GM19043 (cell line): ENCODE measurements at regions not wholly inside any gene's neighbourhood (a gene's known extent, or its start where the extent isn't known, plus 50 kb on each side); places are given as distances from the start of the nearest gene placed in this dataset.

Source experiments
- ATAC-seq: cut with Tn5 transposase; IDR thresholded peaks from one replicate; pipeline ENCODE4 v1.9.1; 2021; ENCODE audit warnings: low read depth; ENCODE audit not compliant: unreplicated experiment

DNA sequence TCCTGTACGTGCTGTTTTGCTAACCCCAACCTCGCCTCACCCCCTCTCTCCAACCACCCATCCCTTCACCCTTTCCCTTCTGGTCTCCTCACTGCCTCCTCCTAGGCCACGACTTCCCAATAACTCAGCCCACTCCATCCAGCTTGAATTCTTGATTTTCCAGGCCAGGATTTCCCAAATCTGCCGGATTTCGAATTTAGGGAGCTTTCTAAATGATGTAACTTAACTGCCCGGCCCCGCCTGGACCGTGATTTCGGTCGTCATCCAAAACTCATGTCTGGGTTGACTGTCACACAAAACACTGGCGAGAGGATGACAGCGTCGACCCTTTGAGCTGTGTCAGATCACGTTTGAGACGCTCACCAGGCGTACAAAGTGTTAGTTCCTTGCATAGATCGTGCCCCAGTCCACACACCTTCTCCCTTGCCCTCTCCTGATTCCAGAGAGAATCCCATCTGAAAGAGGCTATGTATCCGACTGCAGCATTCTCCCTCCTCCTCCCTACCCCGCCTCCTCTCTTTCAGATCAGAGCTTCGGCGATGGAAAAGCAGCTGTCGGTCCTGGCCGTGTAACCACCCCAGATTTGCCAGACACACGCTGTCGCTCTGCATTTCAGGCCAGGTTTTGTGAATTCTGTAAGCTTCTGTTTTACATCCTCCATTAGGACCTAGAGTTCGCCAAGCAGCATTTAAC is 168.2 kb downstream of the GPX5 start:
- no peak for ATAC-seq

DNA sequence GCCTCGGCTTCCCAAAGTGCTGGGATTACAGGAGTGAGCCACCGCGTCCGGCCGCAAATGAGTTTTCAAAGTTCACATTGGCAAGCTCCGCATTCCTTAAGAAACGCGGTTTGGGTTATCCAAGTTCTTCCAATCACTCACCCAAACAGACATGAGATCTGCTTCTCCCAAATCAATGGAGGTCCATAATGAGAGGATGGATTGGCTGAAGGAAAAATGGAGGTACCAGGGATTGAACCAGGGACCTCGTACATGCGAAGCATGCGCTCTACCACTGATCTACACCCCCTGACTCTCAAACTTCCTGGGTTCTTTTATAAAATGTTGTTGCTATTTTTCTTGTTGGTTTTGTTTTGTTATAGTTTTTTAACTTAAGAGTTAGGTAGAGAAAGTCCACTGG is 170.0 kb downstream of the GPX5 start:
- no peak for ATAC-seq

DNA sequence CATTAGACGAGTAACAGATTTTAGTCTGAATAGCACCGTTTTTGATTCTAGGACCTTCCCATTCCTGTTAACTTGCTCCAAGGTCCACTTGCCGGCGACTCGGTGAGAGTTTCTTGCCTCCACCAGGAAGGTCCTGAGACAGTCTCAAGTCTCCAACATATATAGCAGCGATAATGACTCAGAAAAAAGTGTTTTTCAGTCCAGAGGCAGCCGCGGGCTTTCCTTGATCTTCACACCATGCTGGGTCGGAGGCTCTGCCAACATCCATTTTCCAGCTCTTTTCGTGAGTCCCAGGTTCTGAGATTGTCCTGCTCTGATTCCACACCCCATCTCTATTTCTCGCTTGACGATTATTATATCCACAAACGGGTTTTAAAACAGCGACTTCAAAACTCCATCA is 170.5 kb downstream of the GPX5 start:
- ATAC-seq, result no peak

DNA sequence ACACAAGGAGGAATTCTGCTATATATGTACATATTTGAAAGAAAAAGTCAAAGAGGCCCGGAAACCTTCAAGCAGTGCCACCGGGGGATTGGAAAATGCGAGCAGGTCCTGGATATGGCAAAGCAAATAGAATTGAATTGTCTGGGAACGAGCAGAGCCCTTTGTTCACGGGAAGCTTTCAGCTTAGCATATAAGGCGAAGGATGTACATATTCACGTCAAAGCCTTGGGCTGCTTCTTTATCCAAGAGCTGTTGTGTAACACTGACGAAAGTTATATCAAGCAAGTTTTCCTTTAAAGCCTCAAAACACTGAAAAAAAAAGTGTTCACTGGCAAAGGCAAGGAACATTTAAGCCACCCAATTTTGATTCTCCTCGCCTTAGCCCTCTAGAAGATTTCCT is 171.0 kb downstream of the GPX5 start:
- no peak for ATAC-seq

DNA sequence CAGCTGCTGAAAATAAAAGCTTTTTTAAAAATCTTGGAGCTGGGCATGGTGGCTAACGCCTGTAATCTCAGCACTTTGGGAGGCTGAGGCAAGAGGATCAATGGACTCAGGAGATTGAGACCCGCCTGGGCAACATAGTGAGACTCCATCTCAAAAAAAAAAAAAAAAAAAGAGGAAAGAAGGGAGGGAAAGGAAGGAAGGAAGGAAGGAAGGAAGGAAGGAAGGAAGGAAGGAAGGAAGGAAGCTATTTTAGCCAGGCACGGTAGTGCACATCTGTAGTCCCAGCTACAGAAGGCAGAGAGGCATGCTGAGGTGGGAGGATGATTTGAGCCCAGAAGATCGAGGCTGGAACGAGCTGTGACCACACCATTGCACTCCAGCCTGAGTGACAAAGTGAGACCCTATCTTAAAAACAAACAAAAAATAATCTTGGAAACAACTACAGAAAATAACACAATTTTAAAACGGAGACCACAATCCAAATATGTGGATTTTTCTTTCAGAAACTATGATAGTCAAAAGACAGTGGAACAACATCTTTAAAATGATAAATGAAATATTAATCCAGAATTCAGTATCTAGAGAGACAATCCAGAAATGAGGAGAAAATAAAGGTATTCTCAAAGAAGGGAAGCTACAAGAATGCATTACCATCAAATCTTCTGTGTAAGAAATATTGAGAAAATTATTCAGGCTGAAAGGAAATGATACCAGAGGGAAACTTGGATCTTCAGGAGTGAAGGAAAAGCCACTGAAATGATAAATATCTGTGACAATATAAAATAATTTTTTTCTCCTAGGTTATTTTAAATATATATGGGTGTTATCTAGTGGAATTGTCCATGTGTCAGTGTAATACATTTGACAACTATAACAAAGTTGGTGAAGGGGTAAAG is 182.0 kb downstream of the GPX5 start:
- ATAC-seq, result no peak

DNA sequence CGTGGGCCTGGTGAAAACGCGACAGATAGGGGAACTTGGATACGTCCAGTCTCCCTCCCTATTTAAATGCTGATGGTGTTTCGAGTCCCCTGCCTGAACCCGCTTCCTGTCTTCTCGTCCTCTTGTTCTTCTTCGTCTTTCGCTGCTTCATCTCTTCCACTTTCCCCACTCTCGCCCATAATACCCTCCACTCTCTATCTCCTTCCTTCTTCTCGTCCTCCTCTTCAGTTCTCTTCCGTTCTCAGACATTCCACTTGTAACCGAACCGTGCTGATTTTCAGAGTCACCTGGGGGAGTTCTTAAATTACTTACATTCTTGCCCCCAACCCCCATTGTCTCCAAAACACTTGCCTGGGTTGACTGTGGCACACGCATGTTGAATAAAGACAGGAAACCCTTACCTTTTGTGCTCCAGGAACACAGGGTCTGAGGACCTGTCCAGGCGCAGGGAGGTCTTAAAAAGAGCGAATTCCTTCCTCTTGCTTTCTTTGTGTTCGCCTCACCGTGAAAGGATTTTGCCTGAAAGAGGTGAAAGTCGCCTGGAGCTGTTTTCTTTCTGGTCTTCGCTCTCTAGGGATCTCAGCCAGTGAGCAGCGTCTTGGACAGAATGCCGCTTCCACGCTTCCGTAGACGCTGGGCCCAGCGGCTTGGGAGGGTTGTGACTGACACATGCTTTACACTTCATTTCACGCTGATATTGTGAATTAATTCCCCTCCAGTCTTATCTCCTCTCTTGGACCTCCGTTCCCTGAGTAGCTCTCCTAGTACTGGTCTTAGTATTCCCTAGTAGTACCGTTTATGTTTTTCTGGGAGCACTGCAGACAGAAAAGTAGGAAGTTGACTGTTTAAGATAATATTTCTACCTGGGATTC is 184.0 kb downstream of the GPX5 start:
- ATAC-seq, result no peak

DNA sequence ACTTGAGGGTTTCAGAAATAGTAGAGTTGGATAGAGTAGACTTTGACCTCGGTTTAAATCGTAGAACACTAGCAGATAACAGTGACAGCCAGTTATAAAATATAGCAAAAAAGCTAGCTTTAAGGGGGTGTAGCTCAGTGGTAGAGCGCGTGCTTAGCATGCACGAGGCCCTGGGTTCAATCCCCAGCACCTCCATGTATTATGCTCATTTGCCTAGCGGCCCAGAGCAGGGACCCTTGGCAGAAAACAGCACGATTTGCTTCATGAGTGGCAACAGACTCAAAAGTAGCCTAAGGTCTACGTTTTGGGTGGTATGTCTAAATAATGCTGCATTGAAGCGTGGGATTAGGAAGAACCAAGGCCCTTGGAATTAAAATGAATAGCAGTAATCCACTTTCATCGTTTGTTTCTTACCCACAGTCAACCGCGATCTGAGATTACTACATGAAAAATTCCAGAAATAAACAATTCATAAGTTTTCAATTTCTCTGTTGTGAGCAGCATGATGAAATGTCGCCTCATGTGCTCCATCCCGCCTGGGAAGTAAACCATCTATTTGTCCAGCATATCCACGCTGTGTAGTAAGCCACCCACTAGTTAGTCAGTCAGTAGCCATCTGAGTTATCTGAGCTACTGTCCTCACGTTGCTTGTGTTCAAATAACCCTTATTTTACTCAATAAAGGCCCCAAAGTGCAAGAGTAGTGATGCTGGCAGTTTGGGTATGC is 184.9 kb downstream of the GPX5 start:
- ATAC-seq, result no peak

DNA sequence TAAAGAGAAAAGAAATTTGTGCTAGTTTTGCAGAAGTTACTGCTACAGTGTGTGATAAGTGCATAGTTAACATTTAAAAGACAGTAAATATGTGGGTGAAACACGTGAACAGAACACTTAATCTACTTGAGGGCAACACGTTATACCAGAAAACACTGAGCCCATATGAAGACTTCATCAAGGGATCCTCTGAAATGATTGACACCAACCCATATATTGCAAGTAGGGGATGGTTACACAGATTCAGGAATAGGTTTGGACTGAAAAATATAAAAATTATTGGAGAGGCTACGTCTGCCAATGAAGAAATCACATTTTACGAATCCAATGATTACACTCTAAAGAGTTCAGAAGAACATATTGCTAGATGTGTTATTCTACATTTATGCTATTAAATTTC is 185.6 kb downstream of the GPX5 start:
- ATAC-seq, result no peak

DNA sequence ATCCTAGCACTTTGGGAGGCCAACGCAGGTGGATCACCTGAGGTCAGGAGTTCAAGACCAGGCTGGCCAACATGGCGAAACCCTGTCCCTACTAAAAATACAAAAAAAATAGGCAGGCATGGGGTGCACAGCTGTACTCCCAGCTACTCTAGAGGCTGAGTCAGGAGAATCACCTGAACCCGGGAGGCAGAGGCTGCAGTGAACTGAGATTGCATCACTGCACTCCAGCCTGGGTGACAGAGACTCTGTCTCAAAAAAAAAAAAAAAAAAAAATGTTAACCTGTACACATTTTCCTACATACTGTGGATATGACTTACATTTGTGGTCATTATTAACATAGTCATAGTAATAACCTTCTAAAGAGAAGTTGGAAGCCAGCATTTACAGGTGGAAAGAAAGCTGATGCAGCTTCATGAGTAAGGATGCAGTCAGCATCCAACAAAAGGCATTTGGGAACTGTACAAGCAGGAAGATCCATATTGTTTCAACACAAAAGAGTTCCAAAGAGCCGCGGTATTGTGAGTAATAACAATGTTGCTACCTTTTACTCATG is 186.2 kb downstream of the GPX5 start:
- no peak for ATAC-seq

DNA sequence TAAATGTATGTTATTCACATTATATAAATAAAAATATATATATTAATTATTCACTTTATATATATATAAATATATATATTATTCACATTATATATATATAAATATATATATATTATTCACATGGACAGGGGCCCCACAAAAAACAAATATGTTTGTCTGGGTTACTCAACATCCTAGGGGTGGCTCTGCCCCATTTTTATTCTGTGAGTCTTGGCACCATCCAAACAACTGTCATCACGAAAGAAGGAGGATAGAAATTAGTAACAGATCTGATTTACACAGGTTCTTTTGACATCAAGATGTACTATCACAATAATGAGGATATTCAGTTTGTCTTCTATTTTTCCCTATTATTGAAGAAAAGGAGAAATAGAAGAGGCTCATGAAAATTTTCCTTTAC is 187.3 kb downstream of the GPX5 start:
- ATAC-seq, result no peak

DNA sequence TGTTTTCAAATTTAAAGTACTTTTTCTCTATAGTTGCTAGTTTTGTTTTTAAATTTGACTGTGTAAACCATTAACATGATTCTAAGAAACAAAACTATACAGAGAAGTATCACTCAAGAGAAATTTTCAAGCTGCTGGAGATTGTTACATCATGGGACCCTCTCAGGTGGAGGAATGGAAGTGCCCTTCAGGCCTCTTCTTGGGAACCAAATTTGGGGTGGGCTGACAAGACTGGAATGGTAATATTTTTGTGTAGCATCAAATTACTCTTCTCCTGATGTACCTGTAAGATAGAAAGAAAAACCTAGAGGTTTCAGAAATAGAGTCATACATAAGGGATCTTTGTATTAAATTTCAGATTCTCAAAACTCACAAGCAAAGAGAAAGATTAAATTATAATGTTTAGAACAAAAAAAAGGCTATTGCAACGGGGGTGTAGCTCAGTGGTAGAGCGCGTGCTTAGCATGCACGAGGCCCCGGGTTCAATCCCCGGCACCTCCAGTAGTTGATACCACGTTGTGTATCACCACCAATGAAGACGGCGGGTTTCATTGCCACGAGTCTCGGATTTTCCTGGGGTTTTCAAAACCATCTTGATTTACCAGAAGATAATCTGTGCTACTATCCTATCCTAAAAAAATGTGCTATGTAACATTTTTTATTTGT is 193.7 kb downstream of the GPX5 start:
- no peak for ATAC-seq

DNA sequence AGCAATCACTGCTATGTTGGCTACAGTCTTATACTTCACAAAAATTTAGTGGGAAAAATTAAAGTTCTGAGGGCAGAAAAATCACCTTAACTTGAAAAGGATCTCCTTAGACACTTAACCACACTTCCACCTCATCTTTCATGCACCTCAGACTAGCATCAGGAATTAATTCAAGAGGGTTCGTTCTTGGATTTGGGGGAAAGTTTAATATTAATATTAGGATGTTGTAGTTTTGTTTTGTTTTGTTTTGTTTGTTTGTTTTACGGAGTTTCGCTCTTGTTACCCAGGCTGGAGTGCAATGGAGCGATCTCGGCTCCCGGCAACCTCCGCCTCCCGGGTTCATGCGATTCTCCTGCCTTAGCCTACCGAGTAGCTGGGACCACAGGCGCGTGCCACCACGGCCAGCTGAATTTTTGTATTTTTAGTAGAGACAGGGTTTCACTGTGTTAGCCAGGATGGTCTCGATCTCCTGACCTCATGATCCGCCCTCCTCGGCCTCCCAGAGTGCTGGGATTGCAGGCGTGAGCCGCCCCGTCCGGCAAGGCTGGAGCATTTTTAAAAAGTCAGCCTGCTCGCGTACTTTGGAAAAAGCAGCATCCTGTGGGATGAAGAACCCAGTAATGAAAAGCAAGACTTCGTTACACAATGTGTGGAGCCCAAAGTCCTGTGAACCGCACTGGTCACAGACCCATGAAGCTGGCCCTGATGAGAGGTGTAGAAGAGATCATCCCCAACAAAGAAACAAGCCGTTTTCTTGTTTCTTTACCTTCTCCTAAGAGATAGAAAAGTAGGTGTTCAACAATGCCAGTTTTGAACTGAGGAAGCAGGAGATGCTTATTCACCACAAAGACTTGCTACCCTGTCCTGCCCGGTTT is 194.9 kb downstream of the GPX5 start:
- no peak for ATAC-seq

DNA sequence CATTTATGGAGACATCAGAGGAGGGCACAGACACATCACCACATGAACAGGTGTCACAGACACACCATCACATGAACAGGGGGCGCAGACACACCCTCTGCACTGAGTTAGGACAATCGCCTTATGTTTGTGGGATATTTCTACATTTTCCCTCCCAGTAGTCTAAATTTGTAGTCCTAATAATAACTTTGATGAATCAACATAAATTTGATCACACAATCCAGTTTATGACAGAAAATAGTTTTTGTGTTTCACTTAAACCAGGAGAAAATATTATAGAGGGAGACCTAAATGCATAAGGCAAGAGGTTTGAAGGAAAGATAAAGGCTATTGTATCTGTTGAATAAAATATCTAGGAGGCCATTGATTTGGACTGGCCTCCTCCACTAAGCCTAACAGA is 195.7 kb downstream of the GPX5 start:
- no peak for ATAC-seq

DNA sequence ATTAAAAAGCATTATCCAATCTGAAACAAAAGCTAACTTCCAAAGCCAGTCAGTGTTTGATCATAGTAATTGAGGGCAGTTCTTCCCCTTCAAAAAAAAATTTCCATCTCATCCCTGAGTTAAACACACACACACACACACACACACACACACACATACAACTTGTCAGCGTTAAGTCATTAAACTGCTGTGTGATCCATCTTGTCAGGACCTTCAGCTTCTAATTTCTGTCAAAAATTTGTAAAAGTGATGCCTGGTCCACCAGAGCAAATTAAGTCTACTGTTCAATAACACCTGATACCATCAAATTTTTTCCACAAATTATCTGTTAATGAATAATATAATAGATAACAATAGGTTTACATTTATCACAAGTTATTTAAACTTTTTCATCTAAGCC is 198.7 kb downstream of the GPX5 start:
- ATAC-seq, result no peak

DNA sequence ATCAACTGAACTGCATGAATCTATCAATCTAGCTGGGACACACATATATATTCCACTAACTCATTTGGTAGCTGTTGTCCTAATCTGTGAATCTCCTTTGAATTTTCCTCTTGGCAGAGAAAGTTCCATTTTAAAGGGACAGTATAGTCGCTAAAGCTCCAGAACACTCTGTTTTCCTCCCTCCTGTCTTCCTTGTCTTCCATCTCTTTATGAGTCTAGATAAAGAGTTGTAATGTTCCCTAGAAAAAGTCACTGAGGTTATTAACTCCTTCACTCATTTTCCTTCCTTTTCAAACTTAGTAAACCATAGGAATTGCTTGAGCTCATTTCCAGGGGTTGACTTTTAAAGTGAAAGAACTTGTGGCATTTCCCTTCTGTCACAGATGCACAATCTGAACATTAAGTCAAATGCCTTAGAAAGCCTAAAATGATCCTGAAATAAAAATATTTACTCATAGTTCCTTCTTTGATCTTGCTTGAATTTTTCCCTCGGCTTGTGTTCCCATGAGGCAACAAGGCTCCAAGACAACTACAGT is 198.4 kb downstream of the TRIM27 start:
- no peak for ATAC-seq

DNA sequence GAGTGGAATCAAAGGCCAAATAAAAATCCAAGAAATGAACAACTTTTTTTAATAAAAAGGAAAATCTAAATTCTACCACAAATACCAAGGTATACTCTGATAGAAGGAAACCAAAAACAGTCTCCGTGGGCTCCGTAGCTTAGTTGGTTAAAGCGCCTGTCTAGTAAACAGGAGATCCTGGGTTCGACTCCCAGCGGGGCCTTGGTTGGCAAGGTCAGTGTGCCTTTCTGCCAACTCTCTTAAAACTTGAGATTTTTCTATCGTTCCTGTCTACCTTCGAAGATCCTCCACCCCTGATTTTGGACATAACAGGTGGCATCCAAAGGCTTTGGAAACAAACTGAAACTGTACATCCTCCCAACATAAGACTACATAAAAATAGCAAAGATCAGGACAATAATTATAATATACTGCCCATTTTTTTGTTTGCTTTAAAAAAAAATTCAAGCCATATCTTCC is 197.9 kb downstream of the TRIM27 start:
- no peak for ATAC-seq

DNA sequence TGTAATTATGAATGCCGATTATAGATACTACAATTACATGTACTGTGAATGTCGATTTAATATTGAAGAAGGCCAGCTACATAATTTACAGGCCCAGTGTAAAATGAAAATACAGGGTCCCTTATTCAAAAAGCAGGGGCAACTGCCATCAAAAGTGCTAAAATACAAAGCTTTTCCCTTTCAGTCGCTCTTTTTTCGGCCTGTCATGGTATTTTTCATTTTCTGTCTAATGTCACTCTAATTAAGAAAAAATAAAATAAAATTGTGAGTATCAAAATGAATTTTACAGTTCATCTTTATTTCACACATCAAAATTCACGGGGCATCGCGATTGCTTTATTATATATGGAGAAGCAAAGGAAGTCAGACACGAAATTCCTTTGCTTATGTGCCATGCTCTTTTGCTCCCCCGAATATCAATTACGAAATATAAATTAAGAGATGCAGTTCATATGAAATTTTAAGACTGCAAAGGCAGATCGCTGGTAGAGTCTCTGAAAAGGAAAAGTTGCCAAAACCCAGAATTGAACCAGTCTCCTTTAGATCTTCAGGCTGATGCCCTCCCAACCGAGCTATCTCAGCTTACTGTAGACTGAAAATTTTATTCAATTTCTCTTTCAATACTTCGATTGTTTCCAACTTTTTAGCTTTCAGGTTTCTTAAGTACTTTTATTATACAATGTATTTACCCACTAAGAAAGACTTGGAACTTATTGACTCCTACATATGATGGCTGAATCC is 197.0 kb downstream of the TRIM27 start:
- ATAC-seq, result no peak
